Endothelial cell of umbilical vein (primary cell): ENCODE measurements at regions not wholly inside any gene's neighbourhood (a gene's known extent, or its start where the extent isn't known, plus 50 kb on each side); places are given as distances from the start of the nearest gene placed in this dataset.

Experiments
- BruUV-seq: library from RNA; stranded (reverse); fragments of 400-500 nt; replicated peaks from 2 replicates; lab custom pipeline; 2021; lab: Mats Ljungman, UMichigan
- CTCF ChIA-PET: fragments of 300-600, 350-600 bp; sonication (Branson Sonifier 250); formaldehyde crosslinking; loops from one replicate; lab custom pipeline; 2021; ENCODE audit warnings: antibody characterized with exemption, inconsistent platforms; lab: Charles Lee
- POLR2A ChIA-PET: fragments of 300-600, 350-600 bp; sonication (Branson Sonifier 250); formaldehyde crosslinking; loops from one replicate; lab custom pipeline; 2021; ENCODE audit warnings: antibody characterized with exemption, inconsistent platforms; lab: Charles Lee
- DNase-seq: peaks from one replicate; pipeline ENCODE4 v3.0.0-alpha.2; 2011; ENCODE audit warnings: low read depth, low spot score
- FAIRE-seq: peaks from 2 replicates; lab custom pipeline; 2011; peaks lifted over from hg19 to GRCh38; lab: Jason Lieb, UNC
- H2AFZ ChIP-seq: 2 replicates; pipeline ENCODE4 v1.6.0; 2012; ENCODE audit warnings: low read depth, low read length, control low read depth, inconsistent platforms
- H3K27ac ChIP-seq: 2 replicates; pipeline ENCODE4 v1.5.1; 2011; ENCODE audit warnings: low read depth, mild to moderate bottlenecking, control low read depth, low read length, moderate library complexity; ENCODE audit not compliant: insufficient read depth
- H3K27me3 ChIP-seq, 2 experiments: 2 replicates each; pipeline versions ENCODE4 v1.6.0 to v1.6.1; 2011; ENCODE audit warnings: low read length in 2 of 2, mixed read lengths in 1 of 2; ENCODE audit not compliant: control insufficient read depth in 2 of 2, insufficient read depth in 2 of 2
- H3K36me3 ChIP-seq, 2 experiments: 2 replicates in 1 of 2; 3 replicates in 1 of 2; pipeline ENCODE4 v1.5.1; 2011; ENCODE audit warnings: low read length in 2 of 2, mild to moderate bottlenecking in 1 of 2, moderate library complexity in 1 of 2; ENCODE audit not compliant: control insufficient read depth in 2 of 2, insufficient read depth in 2 of 2; ENCODE audit errors: extremely low read depth in 1 of 2
- H3K4me1 ChIP-seq: 3 replicates; pipeline ENCODE4 v1.5.1; 2011; ENCODE audit warnings: mild to moderate bottlenecking, low read length; ENCODE audit not compliant: control insufficient read depth, insufficient read depth; ENCODE audit errors: extremely low read depth
- H3K4me2 ChIP-seq: 2 replicates; pipeline ENCODE4 v1.6.1; 2011; ENCODE audit warnings: low read length, control low read depth, mixed read lengths; ENCODE audit not compliant: insufficient read depth
- H3K4me3 ChIP-seq, 3 experiments: fragments of 200-600 bp in 1 of 3; sonication (generic), shearing (Covaris generic) in 1 of 3; replicated peaks in 1 of 3; 2 replicates each; pipeline ENCODE4 v1.5.1; 2011 to 2016; ENCODE audit warnings: control low read depth in 3 of 3, low read length in 3 of 3, mild to moderate bottlenecking in 2 of 3, inconsistent platforms in 1 of 3, low read depth in 1 of 3, moderate library complexity in 1 of 3; ENCODE audit not compliant: insufficient read depth in 1 of 3
- H3K79me2 ChIP-seq: 2 replicates; pipeline ENCODE4 v1.6.0; 2012; ENCODE audit warnings: low read length, inconsistent platforms; ENCODE audit not compliant: control insufficient read depth, insufficient read depth
- H3K9ac ChIP-seq: replicated peaks from 2 replicates; pipeline ENCODE3; 2011; ENCODE audit warnings: low read length, control low read depth; ENCODE audit not compliant: insufficient read depth; ENCODE audit errors: extremely low read depth
- H3K9me1 ChIP-seq: replicated peaks from 3 replicates; pipeline ENCODE4 v1.6.0; 2011; ENCODE audit warnings: mild to moderate bottlenecking, low read length; ENCODE audit not compliant: control insufficient read depth, insufficient read depth; ENCODE audit errors: extremely low read depth
- H3K9me3 ChIP-seq: replicated peaks from 2 replicates; pipeline ENCODE4 v1.5.1; 2012; ENCODE audit warnings: low read length, inconsistent platforms; ENCODE audit not compliant: control insufficient read depth, insufficient read depth
- H4K20me1 ChIP-seq: replicated peaks from 2 replicates; pipeline ENCODE3; 2011; ENCODE audit warnings: mild to moderate bottlenecking, low read length; ENCODE audit not compliant: control insufficient read depth, insufficient read depth; ENCODE audit errors: extremely low read depth
- EZH2 ChIP-seq: IDR thresholded peaks from 2 replicates; pipeline ENCODE4 v1.6.1; 2012; ENCODE audit warnings: borderline replicate concordance, low read depth, mild to moderate bottlenecking, moderate library complexity, low read length, inconsistent platforms; ENCODE audit not compliant: severe bottlenecking
- FOS ChIP-seq: IDR thresholded peaks from 2 replicates; pipeline ENCODE4 v1.6.1; 2011; ENCODE audit warnings: mild to moderate bottlenecking, low read length, moderate library complexity, borderline replicate concordance; ENCODE audit not compliant: insufficient read depth
- GATA2 ChIP-seq: IDR thresholded peaks from 2 replicates; pipeline ENCODE4 v1.7.0; 2011; ENCODE audit warnings: low read depth, mild to moderate bottlenecking, moderate library complexity, mixed read lengths, low read length; ENCODE audit not compliant: insufficient read length, insufficient read depth
- JUN ChIP-seq: IDR thresholded peaks from 2 replicates; pipeline ENCODE4 v1.6.1; 2011; ENCODE audit warnings: borderline replicate concordance, low read depth; ENCODE audit not compliant: insufficient read length, insufficient read depth
- MYC ChIP-seq: IDR thresholded peaks from one replicate; pipeline ENCODE4 v1.6.1; 2011; ENCODE audit warnings: mild to moderate bottlenecking, low read depth, low read length
- POLR2A ChIP-seq: IDR thresholded peaks from 2 replicates; pipeline ENCODE4 v1.6.1; 2012; ENCODE audit warnings: low read depth, mild to moderate bottlenecking, control low read depth, low read length
- POLR2AphosphoS5 ChIP-seq: IDR thresholded peaks from 2 replicates; pipeline ENCODE4 v1.6.1; 2012; ENCODE audit warnings: low read depth, mild to moderate bottlenecking, control low read depth, low read length, moderate library complexity; ENCODE audit not compliant: insufficient read depth
- dilution Hi-C: fragments of 300-500 bp; cut with MboI; formaldehyde crosslinking; loops from one replicate; pipeline ENCODE4 v1.15.0; 2019; ENCODE audit warnings: low sequenced_read_pairs; ENCODE audit not compliant: extremely low pct_ligation_motif_present
- intact Hi-C: fragments of 100-400 bp; cut with micrococcal nuclease; formaldehyde crosslinking; loops from one replicate; pipeline ENCODE4 v1.10.0; 2022
- TF ChIP-seq, protein P1 (sequence below), 2 donors: IDR thresholded peaks; 1 replicate in 1 of 2; 2 replicates in 1 of 2; pipeline ENCODE4 v1.5.1; 2011; ENCODE audit warnings: low read length in 2 of 2, mild to moderate bottlenecking in 2 of 2, moderate library complexity in 2 of 2, control low read depth in 1 of 2, inconsistent platforms in 1 of 2, low read depth in 1 of 2; ENCODE audit not compliant: insufficient read depth in 1 of 2; ENCODE audit errors: extremely low read depth in 1 of 2

DNA sequence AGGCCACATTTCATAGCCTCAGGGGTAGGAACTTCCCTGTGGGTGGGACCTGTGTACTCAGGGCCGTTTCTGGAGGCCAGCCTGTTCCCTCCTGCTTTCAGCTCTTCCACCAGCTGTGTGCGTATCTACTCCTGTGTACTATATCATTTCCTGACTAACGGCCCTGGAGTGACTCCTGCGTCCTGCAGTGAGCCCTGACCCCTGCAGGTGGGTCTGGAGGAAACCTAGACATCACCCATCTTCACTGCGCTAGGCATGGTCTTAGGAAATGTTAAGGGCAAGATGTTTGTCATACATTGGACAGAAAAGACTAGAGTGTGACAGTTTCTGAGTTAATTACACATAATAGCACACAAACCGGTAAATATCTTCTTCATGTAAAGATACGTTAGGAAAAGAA, 297.3 kb downstream of the GABRB3 start:
- Histone ChIP-seq H3K9me1 (no peaks in the 10 kb centered on the region), H3K4me1 (no peaks in the 10 kb centered on the region), H3K4me2 (no peak overlapping the region), H3K79me2 (no peaks in the 10 kb centered on the region), H2AFZ (no peak overlapping the region), H3K36me3 (no peaks in the 10 kb centered on the region), H4K20me1 (no peaks in the 10 kb centered on the region), H3K9me3 (peaks cover 14% of the 10 kb centered on the region), H3K27me3 (no peaks in the 10 kb centered on the region), H3K9ac (no peak overlapping the region), H3K4me3 (no peak overlapping the region), H3K27ac (no peak overlapping the region)
- BruUV-seq: no TSS peak
- dilution Hi-C loops: no loop called here
- DNase-seq (no peak), FAIRE-seq (no peak)
- no peak for TF ChIP-seq POLR2A
- TF ChIP-seq JUN: no peak
- no peak for TF ChIP-seq FOS
- TF ChIP-seq, protein P1, sequence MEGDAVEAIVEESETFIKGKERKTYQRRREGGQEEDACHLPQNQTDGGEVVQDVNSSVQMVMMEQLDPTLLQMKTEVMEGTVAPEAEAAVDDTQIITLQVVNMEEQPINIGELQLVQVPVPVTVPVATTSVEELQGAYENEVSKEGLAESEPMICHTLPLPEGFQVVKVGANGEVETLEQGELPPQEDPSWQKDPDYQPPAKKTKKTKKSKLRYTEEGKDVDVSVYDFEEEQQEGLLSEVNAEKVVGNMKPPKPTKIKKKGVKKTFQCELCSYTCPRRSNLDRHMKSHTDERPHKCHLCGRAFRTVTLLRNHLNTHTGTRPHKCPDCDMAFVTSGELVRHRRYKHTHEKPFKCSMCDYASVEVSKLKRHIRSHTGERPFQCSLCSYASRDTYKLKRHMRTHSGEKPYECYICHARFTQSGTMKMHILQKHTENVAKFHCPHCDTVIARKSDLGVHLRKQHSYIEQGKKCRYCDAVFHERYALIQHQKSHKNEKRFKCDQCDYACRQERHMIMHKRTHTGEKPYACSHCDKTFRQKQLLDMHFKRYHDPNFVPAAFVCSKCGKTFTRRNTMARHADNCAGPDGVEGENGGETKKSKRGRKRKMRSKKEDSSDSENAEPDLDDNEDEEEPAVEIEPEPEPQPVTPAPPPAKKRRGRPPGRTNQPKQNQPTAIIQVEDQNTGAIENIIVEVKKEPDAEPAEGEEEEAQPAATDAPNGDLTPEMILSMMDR (IDR thresholded peaks at IDR 0.05; ENCODE audit: extremely low read depth in 1 of 2, insufficient read depth in 1 of 2, low read depth in 1 of 2, low read length in 2 of 2): no peak
- TF ChIP-seq EZH2: no peak
- TF ChIP-seq POLR2AphosphoS5: no peak
- TF ChIP-seq GATA2: no peak
- no peak for TF ChIP-seq MYC
- ChIA-PET CTCF (no interaction called here), POLR2A (no interaction called here)
- intact Hi-C loops: no loop called here
